Umbilical cord (tissue), 1 donor: ENCODE measurements at regions not wholly inside any gene's neighbourhood (a gene's known extent, or its start where the extent isn't known, plus 50 kb on each side); places are given as distances from the start of the nearest gene placed in this dataset.
"Not testable (repeated sequence)": the region's sequence is repeated elsewhere in the genome, so short reads cannot be mapped to it uniquely, and the experiment has no call there.

ENCODE experiments used
- DNase-seq: peaks from one replicate; pipeline ENCODE4 v3.0.0-alpha.2; 2015; ENCODE audit warnings: low spot score

DNA sequence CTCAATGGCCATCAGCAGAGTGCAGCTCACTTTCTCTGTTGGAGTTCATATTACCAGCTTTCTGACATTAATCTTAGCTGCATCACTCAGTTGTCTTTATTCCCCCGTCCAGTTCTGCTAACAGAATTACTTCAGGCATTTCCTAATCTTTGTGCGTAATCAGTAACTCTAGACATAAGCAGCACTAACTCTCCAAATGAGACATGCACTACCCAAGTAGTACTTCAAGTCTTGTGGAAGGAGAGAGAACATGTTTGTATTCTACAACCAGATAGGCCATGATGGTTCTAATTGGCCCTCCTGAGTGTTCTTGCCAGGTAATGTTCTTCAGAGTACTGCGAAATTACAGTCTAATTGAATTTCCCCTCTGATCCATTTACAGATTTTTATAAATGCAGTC, 448.5 kb upstream of the RPS6KA3 start:
- DNase-seq: no peak

GRCh38 chrX:20712811-20713210, 446.1 kb upstream of the RPS6KA3 start:
- no peak for DNase-seq

- no peak for DNase-seq
These were observed 444.7 kb upstream of the RPS6KA3 start for GRCh38 chrX:20711366-20711765.

GRCh38 chrX:20693078-20693477, 426.4 kb upstream of the RPS6KA3 start:
- DNase-seq: no peak

- DNase-seq: no peak
These were observed 419.5 kb upstream of the RPS6KA3 start for GRCh38 chrX:20686256-20686655.

DNA sequence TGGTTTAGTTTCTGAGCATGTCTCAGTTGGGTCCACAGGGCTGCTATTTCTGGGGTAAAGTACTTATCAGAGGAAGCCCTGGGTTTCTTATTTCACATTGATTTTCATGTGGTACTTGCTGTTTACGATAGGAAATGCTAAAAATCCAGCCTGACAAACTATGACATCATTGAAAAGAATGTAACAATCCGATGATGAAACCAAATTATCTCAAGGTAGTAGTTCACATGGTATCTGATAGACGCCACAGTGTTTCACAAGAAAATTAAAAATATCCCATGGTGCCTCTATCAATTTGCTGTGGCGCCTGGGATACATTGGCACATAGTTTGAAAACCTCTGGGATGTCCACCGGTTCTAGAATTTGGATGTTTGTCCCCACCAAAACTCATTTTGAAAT, 418.9 kb upstream of the RPS6KA3 start:
- no peak for DNase-seq

GRCh38 chrX:20681683-20682082, 415.0 kb upstream of the RPS6KA3 start:
- no peak for DNase-seq

DNA sequence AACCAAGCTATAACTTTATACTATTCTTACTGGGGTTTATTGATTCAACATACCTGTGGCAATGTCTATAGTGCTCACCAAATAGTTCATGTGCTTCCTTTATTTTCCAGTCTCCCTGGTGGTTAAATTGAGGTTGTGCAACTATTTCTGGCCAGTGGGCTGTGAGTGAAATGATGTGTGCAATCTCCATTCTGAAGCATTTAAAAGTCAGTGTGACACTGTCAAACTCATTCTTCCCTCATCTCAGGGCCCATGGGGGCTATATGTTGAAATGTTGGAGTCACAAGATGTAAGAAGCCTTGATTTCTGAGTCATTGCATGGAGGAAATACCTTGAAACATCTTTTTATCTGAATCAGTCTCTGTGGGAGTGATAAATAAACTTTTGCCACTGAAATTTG, 414.3 kb upstream of the RPS6KA3 start:
- DNase-seq: no peak

GRCh38 chrX:20672476-20672875, 405.8 kb upstream of the RPS6KA3 start:
- no peak for DNase-seq

DNA sequence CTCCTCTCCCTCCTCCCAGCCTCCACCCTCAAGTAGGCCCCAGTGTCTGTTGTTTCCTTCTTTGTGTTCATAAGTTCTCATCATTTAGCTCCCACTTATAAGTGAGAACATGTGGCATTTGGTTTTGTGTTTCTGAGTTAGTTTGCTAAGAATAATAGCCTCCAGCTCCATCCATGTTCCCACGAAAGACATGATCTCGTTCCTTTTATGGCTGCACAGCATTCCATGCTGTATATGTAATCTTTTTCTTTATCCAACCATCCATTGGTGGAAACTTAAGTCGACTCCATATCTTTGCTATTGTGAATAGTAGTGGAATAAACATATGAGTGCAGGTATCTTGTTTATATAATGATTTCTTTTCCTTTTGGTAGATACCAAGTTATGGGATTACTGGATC, 405.0 kb upstream of the RPS6KA3 start:
- not testable (repeated sequence) for DNase-seq

GRCh38 chrX:20670611-20671010, 403.9 kb upstream of the RPS6KA3 start:
- DNase-seq: no peak

DNA sequence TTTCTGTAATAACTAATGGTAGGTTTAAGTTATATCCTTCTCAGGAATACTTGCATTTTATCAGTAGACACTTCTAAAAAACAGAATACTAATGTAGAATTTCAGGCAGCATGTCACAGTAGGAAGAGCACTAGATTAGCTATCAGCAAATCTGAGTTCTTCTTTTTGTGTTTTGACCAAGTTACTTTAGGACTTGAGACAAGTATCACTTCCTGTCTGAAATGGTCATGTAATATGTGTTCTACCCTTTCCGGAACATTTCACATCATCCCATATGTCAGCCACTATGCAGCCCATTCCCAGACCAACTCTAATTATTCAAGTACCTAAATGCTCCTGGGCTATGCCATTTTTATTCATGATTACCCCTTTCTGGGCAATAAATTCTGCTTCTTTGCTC, 401.8 kb upstream of the RPS6KA3 start:
- no peak for DNase-seq

DNA sequence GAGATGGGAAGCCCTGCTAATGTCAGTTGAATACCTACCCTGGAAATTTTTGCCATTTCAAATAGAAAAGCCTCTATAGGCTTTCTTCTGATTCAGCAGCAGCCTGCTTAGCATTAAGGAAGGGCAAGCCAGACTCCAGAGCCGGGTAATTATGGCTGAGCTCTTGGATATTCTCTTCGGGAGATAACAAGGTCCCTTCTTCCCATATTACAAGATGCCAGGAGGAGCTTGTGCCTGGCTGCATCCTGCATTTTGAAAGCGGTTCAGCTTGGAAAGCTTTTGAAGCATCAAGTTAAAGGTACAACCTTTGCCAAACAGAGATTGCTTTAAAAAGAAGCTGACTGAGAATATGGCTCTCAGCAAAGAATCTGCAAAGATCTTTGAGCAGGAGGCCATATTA, 399.6 kb upstream of the RPS6KA3 start:
- DNase-seq: peak; percentile 91

GRCh38 chrX:20665481-20665880, 398.8 kb upstream of the RPS6KA3 start:
- DNase-seq: peak; percentile 69

DNA sequence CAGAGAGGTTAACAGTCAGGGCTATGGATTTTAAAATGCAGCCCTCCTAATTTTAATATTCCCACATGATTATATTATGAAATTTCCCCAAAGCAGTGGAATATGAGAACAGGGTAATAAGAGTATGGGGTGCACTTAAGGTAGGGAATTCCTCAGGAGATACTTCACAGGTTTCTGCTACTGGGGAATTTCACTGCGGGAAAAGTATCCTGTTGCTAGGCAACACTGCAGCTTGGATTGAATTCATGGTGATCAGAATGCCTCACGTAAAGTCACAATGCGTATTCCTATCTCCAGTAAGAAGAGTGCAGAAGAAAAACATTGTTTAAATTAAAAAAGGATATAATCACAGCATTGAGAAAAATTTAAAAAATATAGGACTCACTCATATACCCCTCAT, 398.1 kb upstream of the RPS6KA3 start:
- no peak for DNase-seq

GRCh38 chrX:20664131-20664530, 397.4 kb upstream of the RPS6KA3 start:
- no peak for DNase-seq

GRCh38 chrX:20663336-20663735, 396.6 kb upstream of the RPS6KA3 start:
- no peak for DNase-seq

- no peak for DNase-seq
These were observed 390.0 kb upstream of the RPS6KA3 start for GRCh38 chrX:20656721-20657120.

- DNase-seq: no peak
These were observed 387.9 kb upstream of the RPS6KA3 start for GRCh38 chrX:20654596-20655106.

DNA sequence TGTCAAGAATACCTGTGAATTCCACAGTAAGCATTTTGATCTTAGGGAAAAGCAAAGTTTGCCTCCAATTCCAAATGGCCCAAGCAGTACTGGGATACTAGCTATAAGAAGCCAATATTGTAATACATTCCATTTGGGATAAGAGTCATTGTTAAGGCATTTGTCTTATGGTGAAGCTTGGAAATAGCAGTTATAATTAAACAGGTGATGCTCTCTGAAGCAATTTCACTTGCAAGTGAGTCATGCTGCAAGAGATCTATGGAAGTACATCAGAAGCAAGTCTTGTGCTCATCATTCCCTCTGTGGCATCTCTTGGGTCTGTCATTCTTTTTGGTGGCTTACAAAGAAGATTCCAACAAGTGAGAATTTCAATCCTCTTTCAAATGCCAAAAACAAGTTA, 386.4 kb upstream of the RPS6KA3 start:
- no peak for DNase-seq

DNA sequence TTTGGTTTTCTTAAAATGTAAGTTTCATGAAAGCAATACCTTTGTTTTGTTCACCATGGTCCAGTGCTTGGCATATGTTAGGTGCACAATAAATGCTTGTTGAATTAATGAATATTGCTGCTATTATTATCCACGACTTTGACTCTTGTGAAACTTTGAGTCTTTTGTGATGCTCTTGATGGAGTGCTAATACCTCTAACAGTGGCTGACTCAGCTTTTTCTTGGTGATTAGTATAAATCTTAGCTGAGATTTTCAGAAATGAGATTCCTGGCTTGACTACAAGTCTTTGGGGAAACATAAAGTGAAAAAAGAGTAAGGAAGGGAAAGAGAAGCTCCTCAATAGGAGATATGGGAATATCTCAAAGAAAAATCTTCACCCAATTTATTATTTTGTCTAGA, 375.2 kb upstream of the RPS6KA3 start:
- DNase-seq: no peak

DNA sequence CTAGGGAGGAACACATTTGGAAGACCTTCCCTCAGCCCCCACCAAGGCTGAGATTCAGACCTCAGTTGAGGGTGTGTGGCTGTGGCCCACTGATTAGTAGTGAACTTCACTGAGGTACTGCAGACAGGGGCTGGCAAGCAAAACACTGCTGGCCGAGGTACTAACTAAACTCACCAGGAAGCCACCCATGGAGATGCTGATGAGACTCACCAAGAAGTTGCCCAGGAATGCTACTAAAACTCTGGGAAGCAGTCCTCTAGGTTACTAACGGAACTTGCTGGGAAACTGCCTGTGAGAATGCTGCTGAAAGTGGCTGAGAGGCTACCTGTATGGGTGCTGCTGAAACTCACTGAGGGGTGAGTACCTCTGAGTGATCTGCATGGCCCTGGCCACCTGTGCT, 372.4 kb upstream of the RPS6KA3 start:
- no peak for DNase-seq

GRCh38 chrX:20637351-20637750, 370.6 kb upstream of the RPS6KA3 start:
- DNase-seq: peak; percentile 19

GRCh38 chrX:20633451-20633850, 366.7 kb upstream of the RPS6KA3 start:
- peak; percentile 78 for DNase-seq

DNA sequence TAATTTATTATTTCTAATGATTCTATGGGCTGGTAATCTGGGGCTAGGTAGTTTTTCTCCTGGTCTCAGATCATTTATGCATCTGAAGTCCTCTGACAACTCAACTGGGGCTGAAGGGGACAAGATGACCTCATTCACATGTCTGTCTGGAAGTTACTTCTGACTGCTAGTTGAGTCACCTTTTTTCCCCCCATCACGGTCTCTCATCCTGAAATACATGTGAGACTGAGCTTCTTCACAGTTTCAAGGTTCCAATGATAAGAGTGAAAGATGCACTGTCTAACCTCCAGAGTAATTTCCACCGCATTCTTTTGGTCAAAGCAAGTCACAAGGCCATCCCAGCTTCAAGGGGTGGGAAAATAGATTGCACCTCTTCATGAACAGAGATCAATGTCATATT, 356.7 kb upstream of the RPS6KA3 start:
- no peak for DNase-seq
